ENCODE measurements at regions not wholly inside any gene's neighbourhood (a gene's known extent, or its start where the extent isn't known, plus 50 kb on each side); places are given as distances from the start of the nearest gene placed in this dataset.

DNA sequence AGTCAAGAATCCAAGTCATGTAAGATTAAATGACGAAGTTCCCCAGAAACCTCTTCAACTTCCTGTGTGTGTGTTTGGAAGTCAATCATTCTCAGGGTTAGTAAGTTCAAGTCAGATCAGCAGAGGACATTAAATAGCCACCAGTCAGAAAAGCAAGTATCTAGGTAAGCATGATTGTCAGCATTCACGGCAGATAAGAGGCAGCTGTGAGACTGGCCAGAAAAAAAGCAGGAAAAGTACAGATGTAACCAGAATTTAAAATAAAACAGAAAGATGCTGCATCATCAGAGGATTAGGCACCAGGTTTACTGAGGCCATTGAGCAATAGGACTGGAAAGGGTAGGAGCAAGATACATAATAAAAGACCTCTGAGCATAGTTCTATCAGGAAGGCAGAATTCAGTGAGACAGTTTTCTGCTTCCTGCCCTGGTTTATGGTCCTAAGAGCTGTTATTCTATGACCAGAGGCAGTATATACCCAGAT, 606.9 kb downstream of the FSCB start:
- no peak for TF ChIP-seq EZH2phosphoT487 (IDR thresholded peaks at IDR 0.05; ENCODE audit: borderline replicate concordance, low read length)
- TF ChIP-seq, protein P1, sequence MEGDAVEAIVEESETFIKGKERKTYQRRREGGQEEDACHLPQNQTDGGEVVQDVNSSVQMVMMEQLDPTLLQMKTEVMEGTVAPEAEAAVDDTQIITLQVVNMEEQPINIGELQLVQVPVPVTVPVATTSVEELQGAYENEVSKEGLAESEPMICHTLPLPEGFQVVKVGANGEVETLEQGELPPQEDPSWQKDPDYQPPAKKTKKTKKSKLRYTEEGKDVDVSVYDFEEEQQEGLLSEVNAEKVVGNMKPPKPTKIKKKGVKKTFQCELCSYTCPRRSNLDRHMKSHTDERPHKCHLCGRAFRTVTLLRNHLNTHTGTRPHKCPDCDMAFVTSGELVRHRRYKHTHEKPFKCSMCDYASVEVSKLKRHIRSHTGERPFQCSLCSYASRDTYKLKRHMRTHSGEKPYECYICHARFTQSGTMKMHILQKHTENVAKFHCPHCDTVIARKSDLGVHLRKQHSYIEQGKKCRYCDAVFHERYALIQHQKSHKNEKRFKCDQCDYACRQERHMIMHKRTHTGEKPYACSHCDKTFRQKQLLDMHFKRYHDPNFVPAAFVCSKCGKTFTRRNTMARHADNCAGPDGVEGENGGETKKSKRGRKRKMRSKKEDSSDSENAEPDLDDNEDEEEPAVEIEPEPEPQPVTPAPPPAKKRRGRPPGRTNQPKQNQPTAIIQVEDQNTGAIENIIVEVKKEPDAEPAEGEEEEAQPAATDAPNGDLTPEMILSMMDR (IDR thresholded peaks at IDR 0.05; ENCODE audit: low read depth, low read length, poor library complexity, severe bottlenecking): no peak
